ENCODE measurements at regions not wholly inside any gene's neighbourhood (a gene's known extent, or its start where the extent isn't known, plus 50 kb on each side); places are given as distances from the start of the nearest gene placed in this dataset.
A peak's percentile ranks its signal among the peaks of the same experiment; 100 is the strongest.

- no peak for DNase-seq
Observed at GRCh38 chr17:79162012-79162963, 87.7 kb downstream of the ENGASE start.

GRCh38 chr17:79160980-79161636, 86.5 kb downstream of the ENGASE start:
- DNase-seq, result peak; percentile 36

- DNase-seq, result no peak
Observed at GRCh38 chr17:79159926-79160325, 85.3 kb downstream of the ENGASE start.

GRCh38 chr17:79159471-79159870, 84.8 kb downstream of the ENGASE start:
- no peak for DNase-seq

GRCh38 chr17:79156463-79157095, 82.0 kb downstream of the ENGASE start:
- no peak for DNase-seq

GRCh38 chr17:79155701-79156100, 81.1 kb downstream of the ENGASE start:
- DNase-seq, result no peak

GRCh38 chr17:79154951-79155585, 80.4 kb downstream of the ENGASE start:
- no peak for DNase-seq

- DNase-seq, result no peak
Observed at GRCh38 chr17:79154446-79154845, 79.8 kb downstream of the ENGASE start.

GRCh38 chr17:79153367-79154130, 78.9 kb downstream of the ENGASE start:
- no peak for DNase-seq

GRCh38 chr17:79152636-79153035, 78.0 kb downstream of the ENGASE start:
- DNase-seq, result no peak

GRCh38 chr17:79152110-79152509, 77.5 kb downstream of the ENGASE start:
- no peak for DNase-seq

- DNase-seq, result no peak
Observed at GRCh38 chr17:79150799-79151198, 76.2 kb downstream of the ENGASE start.

- DNase-seq, result no peak
Observed at GRCh38 chr17:79150035-79150733, 75.6 kb downstream of the ENGASE start.

GRCh38 chr17:79148584-79148983, 74.0 kb downstream of the ENGASE start:
- DNase-seq, result no peak

- no peak for DNase-seq
Observed at GRCh38 chr17:79147746-79148506, 73.3 kb downstream of the ENGASE start.

GRCh38 chr17:79146562-79146961, 71.9 kb downstream of the ENGASE start:
- no peak for DNase-seq

GRCh38 chr17:79145548-79145947, 70.9 kb downstream of the ENGASE start:
- no peak for DNase-seq

GRCh38 chr17:79144133-79144532, 69.5 kb downstream of the ENGASE start:
- no peak for DNase-seq

- DNase-seq, result no peak
Observed at GRCh38 chr17:79142375-79142774, 67.8 kb downstream of the ENGASE start.

- DNase-seq, result no peak
Observed at GRCh38 chr17:79141578-79142355, 67.1 kb downstream of the ENGASE start.
